GM12865 (cell line): ENCODE measurements at regions not wholly inside any gene's neighbourhood (a gene's known extent, or its start where the extent isn't known, plus 50 kb on each side); places are given as distances from the start of the nearest gene placed in this dataset.

Experiments
- DNase-seq: peaks from one replicate; pipeline ENCODE4 v3.0.0; 2010; ENCODE audit warnings: low read depth
- H3K4me3 ChIP-seq: 2 replicates; pipeline ENCODE4 v1.5.1; 2011; ENCODE audit warnings: mild to moderate bottlenecking, low read depth, low read length, control low read depth
- CTCF ChIP-seq: IDR thresholded peaks from 2 replicates; pipeline ENCODE4 v1.5.1; 2011; ENCODE audit warnings: low read length, control low read depth, low read depth, inconsistent platforms; ENCODE audit not compliant: insufficient read depth; ENCODE audit errors: missing control alignments

DNA sequence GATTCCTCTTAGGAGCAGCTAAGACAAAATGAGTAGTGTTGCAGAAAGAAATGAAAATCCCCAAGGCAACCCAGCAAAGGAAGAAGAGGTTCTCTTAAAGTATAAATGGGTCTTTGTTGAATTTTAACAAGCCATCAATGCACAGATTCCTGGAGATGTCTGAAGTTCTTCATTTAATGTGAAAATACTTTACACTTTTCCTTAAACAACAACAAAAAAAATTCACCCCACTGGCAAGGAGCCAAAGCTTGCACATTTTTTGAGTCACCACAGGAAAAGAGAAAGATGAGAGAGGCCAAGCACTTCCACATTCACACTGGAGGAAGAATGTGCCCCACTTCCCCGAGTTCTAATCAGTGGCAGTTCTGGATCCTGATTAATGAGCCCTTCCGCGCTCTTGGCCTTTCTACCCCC, 286.4 kb upstream of the MEOX2 start:
- no peak for TF ChIP-seq CTCF
- H3K4me3 ChIP-seq = no peak overlapping the region
- DNase-seq = no peak

DNA sequence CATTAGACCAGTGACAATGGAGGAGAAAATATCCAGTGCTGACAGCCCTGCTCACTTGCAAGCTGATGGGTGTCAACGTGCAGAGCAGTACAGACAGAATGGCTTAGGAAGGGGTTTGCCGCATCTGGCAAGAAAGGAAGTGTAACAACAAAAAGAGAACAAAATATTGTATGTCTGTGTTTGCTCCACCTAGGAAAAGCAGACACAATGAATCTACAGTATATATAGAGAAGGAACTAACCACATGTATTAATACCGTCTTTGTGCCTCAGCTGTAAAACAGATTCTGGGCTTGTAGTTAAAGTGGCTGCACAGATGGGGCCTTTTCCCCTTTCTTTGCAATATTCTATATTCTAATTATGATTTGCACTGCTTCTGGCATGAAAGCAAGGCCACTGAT, 281.1 kb upstream of the MEOX2 start:
- no peak overlapping the region for H3K4me3 ChIP-seq
- no peak for DNase-seq
- no peak for TF ChIP-seq CTCF

GRCh38 chr7:15967121-15967520, 280.6 kb upstream of the MEOX2 start:
- no peak for DNase-seq
- no peak for TF ChIP-seq CTCF

DNA sequence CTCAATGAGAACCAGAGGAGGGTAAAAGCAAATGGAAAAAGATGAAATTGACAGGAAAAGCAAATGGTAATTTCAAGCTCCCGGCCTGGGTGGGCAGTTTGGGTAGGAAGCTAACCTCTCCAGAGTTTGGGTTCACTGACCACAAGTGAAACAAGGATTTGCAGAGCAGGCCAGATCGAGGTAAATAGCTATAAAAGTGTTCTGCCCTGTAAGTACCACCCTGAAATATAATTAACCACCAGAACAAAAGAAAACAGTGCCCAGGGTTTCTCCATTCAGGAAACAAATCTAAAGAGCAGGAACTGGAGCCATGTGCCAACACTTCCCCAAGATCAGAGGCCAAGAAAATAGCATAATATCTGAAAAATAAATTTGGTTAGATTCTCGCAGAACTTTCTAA, 276.7 kb upstream of the MEOX2 start:
- no peak for TF ChIP-seq CTCF
- H3K4me3 ChIP-seq = no peak overlapping the region
- DNase-seq = no peak

More at GRCh38 chr7:15967121-15967520, 280.6 kb upstream of the MEOX2 start:
- no peak overlapping the region for H3K4me3 ChIP-seq

DNA sequence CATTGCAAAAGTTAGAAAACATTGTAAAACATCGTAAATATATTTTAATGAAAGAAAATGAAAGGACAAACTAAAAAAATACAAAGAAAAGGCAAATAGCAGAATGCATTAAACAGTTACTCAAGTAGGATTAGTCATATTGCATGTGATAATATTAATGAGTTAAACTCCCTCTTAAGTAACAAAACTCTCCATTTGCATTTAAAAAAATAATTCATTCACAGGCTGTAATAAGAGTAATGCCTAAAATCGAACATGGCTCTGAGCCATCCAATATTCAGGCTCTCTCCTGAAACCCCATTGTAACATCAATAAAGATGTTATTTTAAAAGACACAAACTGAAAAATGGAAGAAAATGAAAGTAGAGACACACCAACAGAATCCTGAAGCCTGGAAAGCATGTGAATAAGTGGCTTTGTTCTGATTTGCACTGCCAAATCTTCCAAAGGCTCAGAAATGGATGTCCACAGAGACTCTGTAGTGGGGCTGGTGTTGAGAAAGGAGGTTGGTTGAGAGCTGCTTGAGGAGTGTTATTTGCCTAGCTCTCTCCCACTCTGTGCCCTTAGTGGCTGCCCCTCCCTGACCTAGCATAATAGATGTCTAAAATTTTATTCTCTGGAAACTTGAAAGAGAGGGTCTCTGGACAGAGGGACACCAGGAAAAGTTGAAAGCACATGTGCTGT, 268.3 kb upstream of the MEOX2 start:
- no peak for DNase-seq
- no peak for TF ChIP-seq CTCF
- no peak overlapping the region for H3K4me3 ChIP-seq

DNA sequence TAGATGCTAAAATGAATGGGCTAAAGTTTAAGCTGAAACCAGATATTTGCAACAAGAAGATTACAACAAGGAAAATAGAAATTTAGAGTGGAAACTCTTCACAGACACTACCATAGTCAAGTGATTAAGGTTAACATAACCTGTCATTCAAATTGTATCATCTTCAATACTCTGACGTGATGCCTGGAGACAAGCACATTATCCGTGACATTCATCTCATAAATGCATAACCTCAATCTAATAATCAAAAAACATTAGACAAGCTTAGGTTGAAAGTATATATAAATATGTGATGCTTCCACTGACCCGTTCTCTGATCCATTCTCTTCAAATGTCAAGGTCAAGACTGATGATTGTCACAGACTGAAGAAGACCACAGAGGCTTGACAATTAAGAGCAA, 263.8 kb upstream of the MEOX2 start:
- no peak for DNase-seq
- H3K4me3 ChIP-seq = no peak overlapping the region

More for the DNA sequence above, 263.8 kb upstream of the MEOX2 start:
- TF ChIP-seq CTCF = no peak
